Natural killer cell (primary cell): ENCODE measurements at regions not wholly inside any gene's neighbourhood (a gene's known extent, or its start where the extent isn't known, plus 50 kb on each side); places are given as distances from the start of the nearest gene placed in this dataset.

Source experiments
- ATAC-seq, 3 donors: fragments of 150-1000 bp in 2 of 3; fragments of 200-7000 bp in 1 of 3; cut with Tn5 transposase; 1 replicate in 1 of 3; 2 replicates in 2 of 3; pipeline ENCODE4 v1.10.0; 2021; ENCODE audit warnings: mild to moderate bottlenecking in 2 of 3, moderate library complexity in 2 of 3
- DNase-seq, 2 donors: peaks; one replicate each; pipeline versions ENCODE4 v3.0.0 to v3.0.0-alpha.2; 2013 to 2021; ENCODE audit warnings: mixed read lengths in 1 of 2
- H3K27ac ChIP-seq: one replicate; pipeline ENCODE4 v1.5.1; 2013; ENCODE audit warnings: mild to moderate bottlenecking, low read length
- H3K27me3 ChIP-seq: one replicate; pipeline ENCODE4 v1.6.1; 2013; ENCODE audit warnings: low read length; ENCODE audit not compliant: control insufficient read depth, insufficient read depth
- H3K36me3 ChIP-seq: one replicate; pipeline ENCODE4 v1.6.1; 2013; ENCODE audit warnings: low read length; ENCODE audit not compliant: control insufficient read depth, insufficient read depth
- H3K4me1 ChIP-seq: one replicate; pipeline ENCODE4 v1.6.1; 2013; ENCODE audit warnings: low read length; ENCODE audit not compliant: control insufficient read depth, insufficient read depth
- H3K4me3 ChIP-seq: one replicate; pipeline ENCODE4 v1.5.1; 2013; ENCODE audit warnings: low read length
- H3K9me3 ChIP-seq: one replicate; pipeline ENCODE4 v1.6.1; 2013; ENCODE audit warnings: low read length; ENCODE audit not compliant: control insufficient read depth, insufficient read depth
- H3K27ac Mint-ChIP-seq, 2 donors: one replicate each; pipeline ENCODE4 v1.8.0; 2022; ENCODE audit warnings: mild to moderate bottlenecking in 2 of 2, mixed read lengths in 2 of 2, moderate library complexity in 1 of 2
- H3K27me3 Mint-ChIP-seq, 2 donors: one replicate each; pipeline ENCODE4 v1.8.0; 2022; ENCODE audit warnings: low read depth in 2 of 2, mixed read lengths in 2 of 2
- H3K36me3 Mint-ChIP-seq: one replicate; pipeline ENCODE4 v1.8.0; 2022; ENCODE audit warnings: mixed read lengths
- H3K4me1 Mint-ChIP-seq, 2 donors: one replicate each; pipeline ENCODE4 v1.8.0; 2022; ENCODE audit warnings: mixed read lengths in 2 of 2
- H3K4me3 Mint-ChIP-seq: one replicate; pipeline ENCODE4 v1.8.0; 2022; ENCODE audit warnings: mild to moderate bottlenecking, moderate library complexity, mixed read lengths
- H3K9me3 Mint-ChIP-seq, 2 donors: one replicate each; pipeline ENCODE4 v1.8.0; 2022; ENCODE audit warnings: mixed read lengths in 2 of 2
- CTCF ChIP-seq: fragments of 200-600 bp; IDR thresholded peaks from one replicate; pipeline ENCODE4 v1.8.0; 2022; ENCODE audit warnings: antibody characterized with exemption
- WGBS: methylation state at CpG from one replicate; pipeline ENCODE4 v1.1.7; 2013; ENCODE audit warnings: missing lambda C conversion rate; ENCODE audit not compliant: insufficient coverage; 5-methylcytosine and 5-hydroxymethylcytosine counted together
- intact Hi-C: fragments of 100-400 bp; cut with micrococcal nuclease; formaldehyde crosslinking; loops from one replicate; pipeline ENCODE4 v1.14.2; 2022

DNA sequence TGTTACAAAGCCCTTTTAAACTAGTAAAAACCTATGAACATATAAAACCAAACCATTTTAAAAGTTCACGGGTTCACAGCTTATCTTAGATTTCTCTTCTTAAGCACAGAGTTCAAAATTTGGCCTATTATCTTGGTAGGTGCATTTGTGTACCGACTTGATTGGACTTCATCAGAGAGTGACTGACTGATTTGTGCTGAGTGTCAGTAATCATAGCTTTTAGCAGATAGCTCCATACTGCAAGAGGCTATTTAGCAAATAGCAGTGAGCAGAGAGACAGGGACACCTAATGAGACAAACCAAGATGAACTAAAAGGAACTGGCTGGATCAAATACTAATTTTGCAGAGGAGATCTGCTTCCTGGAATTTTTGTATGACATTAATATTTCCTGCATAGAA lies 274.5 kb downstream of the PRR16 start:
- no peak for TF ChIP-seq CTCF
- no peaks in the 10 kb centered on the region for H3K36me3 Mint-ChIP-seq
- no peaks in the 10 kb centered on the region for H3K36me3 ChIP-seq
- peaks cover 3 to 4% of the 10 kb centered on the region in 2 donors for H3K9me3 Mint-ChIP-seq
- DNase-seq: no peak
- H3K4me1 ChIP-seq: no peaks in the 10 kb centered on the region
- 93% methylated on average over 1 of the region's 2 CpGs for WGBS
- H3K4me3 ChIP-seq: no peak overlapping the region
- ATAC-seq: no peak
- H3K27me3 Mint-ChIP-seq: no peaks in the 10 kb centered on the region
- H3K27ac Mint-ChIP-seq: no peak overlapping the region
- intact Hi-C loops: no loop called here
- H3K27me3 ChIP-seq: no peaks in the 10 kb centered on the region
- H3K4me3 Mint-ChIP-seq: no peak overlapping the region
- H3K27ac ChIP-seq: no peak overlapping the region
- no peaks in the 10 kb centered on the region for H3K9me3 ChIP-seq
- H3K4me1 Mint-ChIP-seq: no peaks in the 10 kb centered on the region

GRCh38 chr5:120740989-120741388 lies 276.9 kb downstream of the PRR16 start:
- H3K9me3 Mint-ChIP-seq: peaks cover 6 to 10% of the 10 kb centered on the region in 2 donors
- H3K36me3 ChIP-seq: no peaks in the 10 kb centered on the region
- ATAC-seq: no peak
- no peaks in the 10 kb centered on the region for H3K4me1 ChIP-seq
- H3K27ac ChIP-seq: no peak overlapping the region
- no peak overlapping the region for H3K27ac Mint-ChIP-seq
- TF ChIP-seq CTCF: no peak
- intact Hi-C loops: no loop called here
- H3K4me3 ChIP-seq: no peak overlapping the region
- no peaks in the 10 kb centered on the region for H3K4me1 Mint-ChIP-seq
- DNase-seq: no peak
- H3K36me3 Mint-ChIP-seq: no peaks in the 10 kb centered on the region
- no peaks in the 10 kb centered on the region for H3K9me3 ChIP-seq
- no peaks in the 10 kb centered on the region for H3K27me3 ChIP-seq
- no peak overlapping the region for H3K4me3 Mint-ChIP-seq
- no peaks in the 10 kb centered on the region for H3K27me3 Mint-ChIP-seq

DNA sequence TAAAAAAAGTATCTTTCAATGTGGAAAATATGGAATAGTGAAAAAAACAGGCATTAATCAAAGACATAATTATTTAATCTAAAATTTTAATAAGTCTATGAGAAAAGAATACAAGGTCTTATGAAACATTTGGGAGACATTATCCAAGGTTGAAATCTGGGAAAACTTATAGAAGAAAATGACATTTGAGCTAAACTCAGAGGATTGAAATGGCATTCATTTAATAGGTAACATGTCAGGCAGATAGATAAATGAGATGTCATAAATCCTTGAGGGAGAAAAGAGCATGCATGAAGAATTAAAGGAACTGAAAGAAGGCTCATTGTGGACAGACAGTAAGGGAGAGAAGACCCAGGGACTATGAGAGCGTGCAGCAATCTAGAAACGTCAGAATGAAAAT lies 284.4 kb downstream of the PRR16 start:
- intact Hi-C loops: no loop called here
- DNase-seq: no peak
- 100% methylated on average over 2 of the region's 2 CpGs for WGBS

More for the DNA sequence above, 284.4 kb downstream of the PRR16 start:
- H3K36me3 ChIP-seq: no peaks in the 10 kb centered on the region
- H3K4me3 ChIP-seq: no peak overlapping the region
- TF ChIP-seq CTCF: no peak
- H3K4me1 ChIP-seq: no peaks in the 10 kb centered on the region
- Mint-ChIP-seq H3K9me3 (peaks cover 14 to 20% of the 10 kb centered on the region in 2 donors), H3K4me1 (no peaks in the 10 kb centered on the region), H3K27ac (no peak overlapping the region), H3K36me3 (no peaks in the 10 kb centered on the region), H3K4me3 (no peak overlapping the region), H3K27me3 (no peaks in the 10 kb centered on the region)
- no peaks in the 10 kb centered on the region for H3K27me3 ChIP-seq
- no peak overlapping the region for H3K27ac ChIP-seq
- H3K9me3 ChIP-seq: no peaks in the 10 kb centered on the region
- no peak for ATAC-seq
